Upper lobe of right lung (tissue), 1 donor: ENCODE measurements at regions not wholly inside any gene's neighbourhood (a gene's known extent, or its start where the extent isn't known, plus 50 kb on each side); places are given as distances from the start of the nearest gene placed in this dataset.

Source experiments
- ATAC-seq: fragments of 200-7000 bp; cut with Tn5 transposase; one replicate; pipeline ENCODE4 v1.9.1; 2020; ENCODE audit warnings: mild to moderate bottlenecking, moderate library complexity
- DNase-seq: peaks from one replicate; pipeline ENCODE4 v3.0.0-alpha.2; 2020
- H3K27ac ChIP-seq: fragments of 200-600 bp; one replicate; pipeline ENCODE4 v1.8.0; 2022
- H3K27me3 ChIP-seq: fragments of 200-600 bp; one replicate; pipeline ENCODE4 v1.8.0; 2022; ENCODE audit warnings: mild to moderate bottlenecking
- H3K36me3 ChIP-seq: fragments of 200-600 bp; one replicate; pipeline ENCODE4 v1.8.0; 2022
- H3K4me1 ChIP-seq: fragments of 200-600 bp; one replicate; pipeline ENCODE4 v1.8.0; 2022
- H3K4me3 ChIP-seq: fragments of 200-600 bp; one replicate; pipeline ENCODE4 v1.8.0; 2022; ENCODE audit warnings: mild to moderate bottlenecking
- H3K9me3 ChIP-seq: fragments of 200-600 bp; one replicate; pipeline ENCODE4 v1.8.0; 2022
- intact Hi-C: fragments of 100-400 bp; cut with DNase I; formaldehyde crosslinking; loops from one replicate; pipeline ENCODE4 v1.11.0; 2022
- TF ChIP-seq, protein P1 (sequence below): fragments of 200-600 bp; IDR thresholded peaks from one replicate; pipeline ENCODE4 v1.8.0; 2022; ENCODE audit warnings: antibody characterized with exemption
- donor health status: DM: no; HTN: yes; CAD: no; lungs with severe emphysema.

DNA sequence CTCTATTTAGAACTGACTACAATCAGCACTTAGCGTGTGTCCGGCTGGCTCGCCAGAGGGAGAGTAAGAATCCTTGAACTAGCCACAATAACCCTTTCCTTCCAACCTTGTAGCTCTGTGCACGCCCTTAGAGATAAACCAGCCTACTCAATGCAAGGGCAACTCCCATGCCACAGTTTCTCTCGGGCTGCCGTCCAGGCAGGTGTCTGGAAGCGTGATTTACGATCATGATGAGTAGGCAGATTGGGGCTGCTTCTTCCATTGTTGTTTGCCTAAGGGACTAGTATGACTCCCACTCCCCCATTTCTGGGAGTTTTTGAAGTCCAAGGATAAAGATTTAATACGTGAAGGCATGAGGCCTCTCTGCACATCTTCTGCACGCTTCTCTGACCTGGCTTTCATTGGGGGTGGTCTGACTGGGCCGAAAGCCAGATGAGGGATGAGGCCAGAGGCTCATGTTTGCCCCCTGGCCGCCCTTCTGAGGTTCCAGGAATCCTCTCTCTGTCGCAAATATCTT, 134.0 kb upstream of the MYO10 start:
- intact Hi-C loops: no loop called here
- Histone ChIP-seq H3K4me3 (no peak overlapping the region), H3K4me1 (peaks cover 4% of the 10 kb centered on the region), H3K36me3 (no peaks in the 10 kb centered on the region), H3K9me3 (no peaks in the 10 kb centered on the region), H3K27ac (no peak overlapping the region), H3K27me3 (no peaks in the 10 kb centered on the region)
- TF ChIP-seq, protein P1, sequence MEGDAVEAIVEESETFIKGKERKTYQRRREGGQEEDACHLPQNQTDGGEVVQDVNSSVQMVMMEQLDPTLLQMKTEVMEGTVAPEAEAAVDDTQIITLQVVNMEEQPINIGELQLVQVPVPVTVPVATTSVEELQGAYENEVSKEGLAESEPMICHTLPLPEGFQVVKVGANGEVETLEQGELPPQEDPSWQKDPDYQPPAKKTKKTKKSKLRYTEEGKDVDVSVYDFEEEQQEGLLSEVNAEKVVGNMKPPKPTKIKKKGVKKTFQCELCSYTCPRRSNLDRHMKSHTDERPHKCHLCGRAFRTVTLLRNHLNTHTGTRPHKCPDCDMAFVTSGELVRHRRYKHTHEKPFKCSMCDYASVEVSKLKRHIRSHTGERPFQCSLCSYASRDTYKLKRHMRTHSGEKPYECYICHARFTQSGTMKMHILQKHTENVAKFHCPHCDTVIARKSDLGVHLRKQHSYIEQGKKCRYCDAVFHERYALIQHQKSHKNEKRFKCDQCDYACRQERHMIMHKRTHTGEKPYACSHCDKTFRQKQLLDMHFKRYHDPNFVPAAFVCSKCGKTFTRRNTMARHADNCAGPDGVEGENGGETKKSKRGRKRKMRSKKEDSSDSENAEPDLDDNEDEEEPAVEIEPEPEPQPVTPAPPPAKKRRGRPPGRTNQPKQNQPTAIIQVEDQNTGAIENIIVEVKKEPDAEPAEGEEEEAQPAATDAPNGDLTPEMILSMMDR: no peak
- no peak for ATAC-seq
- DNase-seq: no peak

DNA sequence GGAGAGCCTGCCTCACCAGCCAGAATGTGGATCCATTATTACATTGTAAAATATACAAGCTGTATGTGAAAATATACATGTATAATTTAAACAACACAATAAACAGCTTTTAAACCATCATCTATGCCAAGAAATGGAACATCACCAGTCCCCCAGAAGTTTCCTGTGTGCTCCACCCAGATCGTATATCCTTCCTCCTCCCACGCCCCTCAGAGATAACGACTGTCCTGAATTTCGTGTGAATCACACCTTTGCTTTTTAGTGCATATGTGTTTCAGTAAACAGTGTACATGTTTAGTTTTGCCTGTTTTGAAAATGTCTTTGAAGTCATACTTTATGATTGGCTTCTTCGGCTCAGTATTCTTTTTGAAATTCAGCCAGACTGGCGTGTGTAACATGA, 134.6 kb upstream of the MYO10 start:
- Histone ChIP-seq H3K27me3 (no peaks in the 10 kb centered on the region), H3K4me1 (peaks cover 4% of the 10 kb centered on the region), H3K4me3 (no peak overlapping the region), H3K9me3 (no peaks in the 10 kb centered on the region), H3K27ac (no peak overlapping the region), H3K36me3 (no peaks in the 10 kb centered on the region)
- ATAC-seq (no peak), DNase-seq (no peak)
- TF ChIP-seq, protein P1: no peak
- intact Hi-C loops: no loop called here

DNA sequence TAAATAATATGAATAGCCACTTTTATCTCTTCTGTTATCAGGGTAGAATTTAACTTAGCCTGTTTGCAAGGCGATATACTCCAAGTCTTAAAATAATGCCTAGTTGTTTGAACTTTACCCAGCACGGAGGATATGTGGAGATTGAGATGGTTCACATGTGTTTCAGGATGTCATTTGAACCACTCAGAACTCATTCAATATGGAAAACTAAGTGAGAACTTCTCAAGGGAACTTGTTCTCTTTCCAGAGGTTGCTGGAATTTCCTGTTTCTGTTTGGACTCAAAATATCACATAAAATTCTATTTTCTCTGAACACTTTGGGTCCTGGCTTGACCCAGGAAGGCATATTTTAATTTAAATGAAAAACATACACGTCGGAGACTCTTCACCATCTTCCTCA, 139.1 kb upstream of the MYO10 start:
- TF ChIP-seq, protein P1: no peak
- no peaks in the 10 kb centered on the region for H3K9me3 ChIP-seq
- intact Hi-C loops: no loop called here
- no peak for ATAC-seq
- no peak overlapping the region for H3K27ac ChIP-seq
- no peaks in the 10 kb centered on the region for H3K36me3 ChIP-seq
- no peak overlapping the region for H3K4me3 ChIP-seq
- no peak for DNase-seq
- peaks cover 15% of the 10 kb centered on the region for H3K4me1 ChIP-seq
- H3K27me3 ChIP-seq: no peaks in the 10 kb centered on the region

DNA sequence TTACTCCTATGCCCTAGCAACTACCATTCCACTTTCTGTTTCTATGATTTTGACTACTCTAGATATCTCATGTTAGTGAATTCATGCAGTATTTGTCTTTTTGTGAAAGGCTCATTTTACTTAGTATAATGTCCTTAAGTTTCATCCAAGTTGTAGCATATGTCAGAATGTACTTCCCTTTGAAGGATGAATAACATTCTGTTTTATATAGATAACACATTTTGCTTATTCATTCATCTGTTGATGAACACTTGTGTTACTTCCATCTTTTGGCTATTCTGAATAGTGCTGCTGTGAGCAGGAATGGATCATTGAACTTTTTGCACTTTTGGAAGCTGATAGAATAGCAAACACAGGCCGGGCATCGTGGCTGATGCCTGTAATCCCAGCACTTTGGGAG, 140.2 kb upstream of the MYO10 start:
- ATAC-seq: no peak
- Histone ChIP-seq H3K36me3 (no peaks in the 10 kb centered on the region), H3K4me3 (no peak overlapping the region), H3K27me3 (no peaks in the 10 kb centered on the region), H3K9me3 (no peaks in the 10 kb centered on the region), H3K27ac (no peak overlapping the region), H3K4me1 (peaks cover 14% of the 10 kb centered on the region)
- TF ChIP-seq, protein P1: no peak
- DNase-seq: no peak
- intact Hi-C loops: no loop called here

DNA sequence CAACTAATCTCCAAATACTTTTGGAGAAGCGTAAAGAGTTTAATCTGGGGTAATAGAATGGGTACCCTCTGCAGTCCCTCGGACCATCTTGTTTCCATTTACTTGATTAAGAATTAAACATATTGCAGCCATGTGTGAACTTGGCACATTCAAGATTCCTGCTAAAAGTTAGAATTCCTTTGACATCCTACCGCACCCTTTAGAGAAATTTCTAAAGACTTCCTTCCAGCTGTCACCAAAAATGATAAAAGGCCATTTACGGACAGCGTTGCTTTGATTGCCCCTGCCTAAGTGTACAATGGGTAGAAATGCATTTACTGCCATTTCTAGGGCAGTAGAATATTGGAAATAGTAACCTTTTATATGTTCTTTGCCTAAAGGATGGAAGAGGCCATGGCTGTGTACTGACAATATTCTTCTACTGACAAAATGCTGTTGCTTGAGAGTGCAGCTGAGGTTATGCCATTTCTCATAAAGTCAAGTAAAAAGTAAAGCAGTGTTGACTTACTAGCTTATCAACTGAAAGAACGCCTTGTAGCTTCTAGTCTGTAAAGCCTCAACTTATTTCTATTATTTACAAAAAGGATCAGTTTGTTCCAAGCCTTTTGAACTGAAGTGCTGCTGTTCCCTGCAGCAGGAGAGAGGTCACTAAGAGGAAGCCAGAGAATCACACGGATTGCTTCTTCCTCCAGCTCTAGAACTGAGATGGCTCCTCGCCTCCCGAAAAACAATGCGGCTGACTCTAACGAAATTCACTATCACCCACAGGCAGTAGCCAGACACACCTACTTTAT, 139.8 kb upstream of the BASP1 start:
- no peaks in the 10 kb centered on the region for H3K9me3 ChIP-seq
- peaks cover 14% of the 10 kb centered on the region for H3K4me1 ChIP-seq
- intact Hi-C loops: no loop called here
- ATAC-seq (no peak), DNase-seq (no peak)
- no peaks in the 10 kb centered on the region for H3K36me3 ChIP-seq
- H3K4me3 ChIP-seq: no peak overlapping the region
- H3K27me3 ChIP-seq: no peaks in the 10 kb centered on the region
- TF ChIP-seq, protein P1: no peak
- peak overlapping the region; percentile 45 for H3K27ac ChIP-seq
